ENCODE measurements at regions not wholly inside any gene's neighbourhood (a gene's known extent, or its start where the extent isn't known, plus 50 kb on each side); places are given as distances from the start of the nearest gene placed in this dataset.

DNA sequence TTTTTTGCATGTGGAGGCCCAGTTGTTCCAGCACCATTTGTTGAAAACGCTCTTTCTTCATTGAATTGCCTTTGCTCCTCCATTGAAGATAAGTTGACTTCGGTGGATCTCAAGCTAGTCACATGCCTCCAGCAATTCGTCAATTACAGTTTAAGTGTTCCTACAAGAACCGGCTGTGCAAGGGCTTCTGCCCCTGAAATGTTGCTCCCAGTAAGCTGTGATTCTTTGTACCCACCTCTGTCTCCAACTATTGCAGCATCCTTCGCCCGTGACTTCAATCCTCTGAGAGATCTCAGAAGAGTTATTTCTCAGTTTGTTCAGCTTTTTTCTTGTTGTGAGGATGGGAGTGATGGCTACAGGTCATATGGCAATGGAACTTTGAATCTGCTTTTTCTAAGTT is 194.2 kb upstream of the B3GAT1 start:
- no peaks in the 10 kb centered on the region for H3K9me3 ChIP-seq
- no peaks in the 10 kb centered on the region for H3K27me3 ChIP-seq
- H3K4me1 ChIP-seq (ENCODE audit: insufficient read depth) = no peaks in the 10 kb centered on the region
- no peak overlapping the region for H3K4me3 ChIP-seq
- TF ChIP-seq, protein P1, sequence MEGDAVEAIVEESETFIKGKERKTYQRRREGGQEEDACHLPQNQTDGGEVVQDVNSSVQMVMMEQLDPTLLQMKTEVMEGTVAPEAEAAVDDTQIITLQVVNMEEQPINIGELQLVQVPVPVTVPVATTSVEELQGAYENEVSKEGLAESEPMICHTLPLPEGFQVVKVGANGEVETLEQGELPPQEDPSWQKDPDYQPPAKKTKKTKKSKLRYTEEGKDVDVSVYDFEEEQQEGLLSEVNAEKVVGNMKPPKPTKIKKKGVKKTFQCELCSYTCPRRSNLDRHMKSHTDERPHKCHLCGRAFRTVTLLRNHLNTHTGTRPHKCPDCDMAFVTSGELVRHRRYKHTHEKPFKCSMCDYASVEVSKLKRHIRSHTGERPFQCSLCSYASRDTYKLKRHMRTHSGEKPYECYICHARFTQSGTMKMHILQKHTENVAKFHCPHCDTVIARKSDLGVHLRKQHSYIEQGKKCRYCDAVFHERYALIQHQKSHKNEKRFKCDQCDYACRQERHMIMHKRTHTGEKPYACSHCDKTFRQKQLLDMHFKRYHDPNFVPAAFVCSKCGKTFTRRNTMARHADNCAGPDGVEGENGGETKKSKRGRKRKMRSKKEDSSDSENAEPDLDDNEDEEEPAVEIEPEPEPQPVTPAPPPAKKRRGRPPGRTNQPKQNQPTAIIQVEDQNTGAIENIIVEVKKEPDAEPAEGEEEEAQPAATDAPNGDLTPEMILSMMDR (IDR thresholded peaks at IDR 0.05) = no peak
- TF ChIP-seq EP300 (IDR thresholded peaks at IDR 0.05) = no peak
- TF ChIP-seq POLR2A (IDR thresholded peaks at IDR 0.05) = no peak
- H3K27ac ChIP-seq = no peak overlapping the region
- H3K36me3 ChIP-seq = no peaks in the 10 kb centered on the region
- intact Hi-C loops (cut with DNase I) = no loop called here
- WGBS, 3 donors = 59 to 78% (median 73%) methylated on average over 6 of the region's 6 CpGs
- no peak for DNase-seq

DNA sequence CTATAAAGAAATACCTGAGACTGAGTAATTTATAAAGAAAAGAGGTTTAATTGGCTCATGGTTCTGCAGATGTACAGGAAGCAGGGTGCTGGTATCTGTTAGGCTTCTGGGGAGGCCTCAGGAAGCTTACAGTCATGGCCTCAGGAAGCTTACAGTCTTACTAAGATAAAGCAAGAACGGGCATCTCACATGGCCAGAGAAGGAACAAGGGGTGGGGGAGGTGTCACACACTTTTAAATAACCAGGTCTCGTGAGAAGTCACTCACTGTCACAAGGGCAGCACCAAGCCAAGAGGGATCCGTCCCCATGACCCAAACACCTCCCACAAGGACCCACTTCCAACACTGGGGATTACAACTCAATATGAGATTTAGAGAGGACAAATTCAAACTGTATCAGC is 192.8 kb upstream of the B3GAT1 start:
- Histone ChIP-seq H3K27ac (no peak overlapping the region), H3K4me3 (no peak overlapping the region), H3K36me3 (no peaks in the 10 kb centered on the region), H3K9me3 (no peaks in the 10 kb centered on the region), H3K27me3 (no peaks in the 10 kb centered on the region), H3K4me1 (ENCODE audit: insufficient read depth) (no peaks in the 10 kb centered on the region)
- no peak for DNase-seq
- intact Hi-C loops (cut with DNase I) = no loop called here
- TF ChIP-seq POLR2A (IDR thresholded peaks at IDR 0.05) = no peak
- TF ChIP-seq EP300 (IDR thresholded peaks at IDR 0.05) = no peak
- TF ChIP-seq, protein P1 (IDR thresholded peaks at IDR 0.05) = no peak
- WGBS, 3 donors = 62 to 77% (median 72%) methylated on average over 3 of the region's 3 CpGs

DNA sequence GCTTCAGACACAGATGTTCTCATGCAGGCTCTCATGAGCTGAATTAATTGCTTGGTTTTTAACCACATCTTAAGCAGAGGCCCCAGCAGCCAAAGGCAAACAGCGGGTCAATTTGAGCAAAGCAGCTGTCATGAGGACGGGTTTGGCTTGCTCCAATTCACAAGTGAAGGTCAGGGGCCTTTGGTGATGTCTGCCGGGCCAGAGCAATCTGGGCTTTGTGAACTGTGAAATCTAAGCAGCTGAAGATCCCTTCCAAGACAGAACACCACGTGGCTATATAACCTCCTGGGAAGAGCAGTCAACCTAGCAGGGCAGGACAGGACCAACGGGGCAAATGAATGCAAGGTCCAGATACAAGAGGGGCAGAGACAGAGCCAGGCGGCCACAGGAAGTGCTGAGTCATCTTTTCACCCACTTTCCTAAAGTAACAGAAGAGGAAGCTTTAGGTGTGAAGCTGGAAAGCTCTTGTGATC is 187.3 kb upstream of the B3GAT1 start:
- DNase-seq = no peak
- WGBS, 3 donors = 6 to 12% (median 9%) methylated on average over 6 of the region's 6 CpGs
- Histone ChIP-seq H3K4me1 (ENCODE audit: insufficient read depth) (no peaks in the 10 kb centered on the region), H3K27me3 (no peaks in the 10 kb centered on the region), H3K4me3 (no peak overlapping the region), H3K36me3 (no peaks in the 10 kb centered on the region), H3K9me3 (no peaks in the 10 kb centered on the region), H3K27ac (no peak overlapping the region)
- TF ChIP-seq POLR2A (IDR thresholded peaks at IDR 0.05) (no peak), EP300 (IDR thresholded peaks at IDR 0.05) (no peak)
- TF ChIP-seq, protein P1 (IDR thresholded peaks at IDR 0.05) = no peak
- intact Hi-C loops (cut with DNase I) = no loop called here

DNA sequence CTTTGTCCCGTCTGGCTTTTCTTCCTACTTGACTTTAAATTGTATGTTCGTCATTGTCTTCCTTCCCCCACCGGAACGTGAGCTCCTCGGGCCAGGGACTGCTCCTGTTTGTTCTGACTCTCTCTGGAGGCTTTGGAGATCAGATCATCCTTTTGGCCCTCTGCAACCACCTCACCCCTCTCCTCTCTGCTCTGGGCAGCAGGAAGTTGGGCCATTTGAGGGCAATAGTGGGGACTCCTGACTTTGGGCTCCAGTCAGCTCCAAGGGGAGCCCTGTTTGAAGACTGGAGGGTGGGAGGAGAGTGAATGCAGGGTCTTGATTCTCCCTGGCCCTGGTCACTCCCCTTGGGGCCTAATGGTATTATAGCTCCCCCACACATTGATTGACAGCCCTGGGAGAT is 186.3 kb upstream of the B3GAT1 start:
- no peak for DNase-seq
- Histone ChIP-seq H3K36me3 (no peaks in the 10 kb centered on the region), H3K27ac (no peak overlapping the region), H3K27me3 (no peaks in the 10 kb centered on the region), H3K4me3 (no peak overlapping the region), H3K9me3 (no peaks in the 10 kb centered on the region), H3K4me1 (ENCODE audit: insufficient read depth) (no peaks in the 10 kb centered on the region)
- TF ChIP-seq, protein P1 (IDR thresholded peaks at IDR 0.05) = no peak
- TF ChIP-seq POLR2A (IDR thresholded peaks at IDR 0.05) (no peak), EP300 (IDR thresholded peaks at IDR 0.05) (no peak)
- WGBS, 3 donors = 77 to 81% (median 81%) methylated on average over 5 of the region's 5 CpGs
- intact Hi-C loops (cut with DNase I) = no loop called here
